ENCODE measurements at regions not wholly inside any gene's neighbourhood (a gene's known extent, or its start where the extent isn't known, plus 50 kb on each side); places are given as distances from the start of the nearest gene placed in this dataset.

DNA sequence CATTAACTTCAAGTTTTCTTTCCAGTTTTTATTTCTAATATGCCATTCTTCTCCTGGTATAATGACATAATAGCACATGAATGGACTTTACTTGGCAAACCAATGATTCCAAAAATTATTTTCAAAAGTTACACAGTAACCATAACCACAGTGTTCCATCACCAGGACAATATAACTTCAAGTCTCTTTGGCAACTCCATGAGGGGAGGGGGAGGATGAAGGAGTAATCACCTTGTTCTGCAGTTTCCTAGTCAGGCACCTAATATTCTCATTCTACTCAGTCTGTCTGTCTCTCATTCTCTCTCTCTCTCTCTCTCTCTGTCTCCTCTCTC lies 66.6 kb downstream of the BTG1 start:
- Mint-ChIP-seq H3K4me3 (ENCODE audit: unreplicated experiment) (no peak overlapping the region), H3K27me3 (ENCODE audit: low read depth) (no peaks in the 10 kb centered on the region), H3K27ac (ENCODE audit: unreplicated experiment) (peak overlapping the region; percentile 92), H3K9me3 (ENCODE audit: low read depth) (no peaks in the 10 kb centered on the region), H3K4me1 (ENCODE audit: low read depth) (peaks cover 78% of the 10 kb centered on the region), H3K36me3 (ENCODE audit: low read depth) (no peaks in the 10 kb centered on the region)
- no peak for DNase-seq (ENCODE audit: low spot score)
- TF ChIP-seq, protein P1, sequence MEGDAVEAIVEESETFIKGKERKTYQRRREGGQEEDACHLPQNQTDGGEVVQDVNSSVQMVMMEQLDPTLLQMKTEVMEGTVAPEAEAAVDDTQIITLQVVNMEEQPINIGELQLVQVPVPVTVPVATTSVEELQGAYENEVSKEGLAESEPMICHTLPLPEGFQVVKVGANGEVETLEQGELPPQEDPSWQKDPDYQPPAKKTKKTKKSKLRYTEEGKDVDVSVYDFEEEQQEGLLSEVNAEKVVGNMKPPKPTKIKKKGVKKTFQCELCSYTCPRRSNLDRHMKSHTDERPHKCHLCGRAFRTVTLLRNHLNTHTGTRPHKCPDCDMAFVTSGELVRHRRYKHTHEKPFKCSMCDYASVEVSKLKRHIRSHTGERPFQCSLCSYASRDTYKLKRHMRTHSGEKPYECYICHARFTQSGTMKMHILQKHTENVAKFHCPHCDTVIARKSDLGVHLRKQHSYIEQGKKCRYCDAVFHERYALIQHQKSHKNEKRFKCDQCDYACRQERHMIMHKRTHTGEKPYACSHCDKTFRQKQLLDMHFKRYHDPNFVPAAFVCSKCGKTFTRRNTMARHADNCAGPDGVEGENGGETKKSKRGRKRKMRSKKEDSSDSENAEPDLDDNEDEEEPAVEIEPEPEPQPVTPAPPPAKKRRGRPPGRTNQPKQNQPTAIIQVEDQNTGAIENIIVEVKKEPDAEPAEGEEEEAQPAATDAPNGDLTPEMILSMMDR (IDR thresholded peaks at IDR 0.05): no peak

DNA sequence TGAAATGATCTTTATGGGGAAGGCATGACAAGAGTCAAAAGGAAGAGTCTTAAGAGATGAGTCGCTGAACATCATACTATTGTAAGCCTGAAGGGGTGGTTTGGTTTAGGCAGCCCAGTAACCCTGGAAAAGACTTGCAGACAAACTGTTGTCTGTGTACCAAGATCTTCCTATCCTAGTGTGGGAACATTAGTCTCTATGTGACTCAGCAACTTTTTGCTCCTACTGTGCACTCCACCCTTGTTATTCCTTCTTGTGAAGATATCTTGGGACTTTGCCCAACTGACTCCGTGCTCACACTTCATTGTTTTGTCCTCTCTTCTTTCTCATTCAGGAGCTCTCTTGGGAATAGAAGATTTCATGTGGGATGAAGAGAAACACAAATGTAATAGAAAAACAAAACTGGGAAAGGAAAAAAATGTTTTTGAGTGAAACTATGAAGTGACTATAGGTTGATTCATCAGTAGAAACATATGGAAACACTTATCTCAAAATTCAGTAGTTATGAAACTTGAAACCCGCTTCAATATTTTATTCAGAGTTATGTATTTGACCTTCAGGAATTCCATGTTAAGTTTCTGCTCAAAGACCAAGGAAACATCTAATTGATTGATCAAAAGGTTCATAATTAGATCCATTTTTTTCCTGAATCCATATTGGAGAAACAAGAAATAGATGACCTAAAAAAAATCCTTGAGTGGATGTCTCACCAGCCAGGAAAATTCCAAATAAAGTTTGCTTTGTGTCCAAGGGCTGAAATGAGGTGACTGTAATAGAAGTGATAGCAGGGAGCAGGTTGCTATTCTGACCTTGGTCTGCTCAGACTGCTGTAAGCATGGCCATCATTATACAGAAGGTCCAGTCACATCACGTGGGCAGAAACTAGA lies 67.2 kb downstream of the BTG1 start:
- Mint-ChIP-seq H3K4me1 (ENCODE audit: low read depth) (peaks cover 78% of the 10 kb centered on the region), H3K27ac (ENCODE audit: unreplicated experiment) (peak overlapping the region; percentile 92), H3K4me3 (ENCODE audit: unreplicated experiment) (no peak overlapping the region)

DNA sequence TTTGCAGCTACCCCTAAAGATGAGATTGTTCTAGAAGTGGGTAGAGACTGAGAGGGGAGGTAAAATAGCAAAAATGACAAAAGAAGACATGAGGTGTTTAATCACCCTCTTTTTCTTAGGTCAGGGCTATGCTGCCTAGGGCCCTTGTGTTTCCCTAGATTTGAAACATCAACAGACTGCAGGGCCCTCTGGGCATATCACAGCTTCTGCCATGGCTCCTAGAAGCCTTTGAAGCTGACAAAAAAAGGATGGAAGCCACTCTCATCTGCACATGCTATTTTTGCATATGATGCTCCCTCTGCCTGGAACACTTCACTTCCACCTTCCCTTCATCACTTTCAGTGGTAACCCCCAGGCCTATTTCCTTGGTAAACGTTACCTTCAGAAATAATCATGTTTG lies 68.1 kb downstream of the BTG1 start:
- Mint-ChIP-seq H3K27ac (ENCODE audit: unreplicated experiment) (peak overlapping the region; percentile 92), H3K4me3 (ENCODE audit: unreplicated experiment) (no peak overlapping the region), H3K36me3 (ENCODE audit: low read depth) (no peaks in the 10 kb centered on the region), H3K27me3 (ENCODE audit: low read depth) (no peaks in the 10 kb centered on the region), H3K9me3 (ENCODE audit: low read depth) (no peaks in the 10 kb centered on the region), H3K4me1 (ENCODE audit: low read depth) (peaks cover 77% of the 10 kb centered on the region)
- TF ChIP-seq, protein P1 (IDR thresholded peaks at IDR 0.05): no peak
- DNase-seq (ENCODE audit: low spot score): no peak

More for the DNA sequence above, 67.2 kb downstream of the BTG1 start:
- DNase-seq (ENCODE audit: low spot score): no peak
- TF ChIP-seq, protein P1 (IDR thresholded peaks at IDR 0.05): no peak
- H3K36me3 Mint-ChIP-seq (ENCODE audit: low read depth): no peaks in the 10 kb centered on the region
- no peaks in the 10 kb centered on the region for H3K27me3 Mint-ChIP-seq (ENCODE audit: low read depth)
- H3K9me3 Mint-ChIP-seq (ENCODE audit: low read depth): no peaks in the 10 kb centered on the region

DNA sequence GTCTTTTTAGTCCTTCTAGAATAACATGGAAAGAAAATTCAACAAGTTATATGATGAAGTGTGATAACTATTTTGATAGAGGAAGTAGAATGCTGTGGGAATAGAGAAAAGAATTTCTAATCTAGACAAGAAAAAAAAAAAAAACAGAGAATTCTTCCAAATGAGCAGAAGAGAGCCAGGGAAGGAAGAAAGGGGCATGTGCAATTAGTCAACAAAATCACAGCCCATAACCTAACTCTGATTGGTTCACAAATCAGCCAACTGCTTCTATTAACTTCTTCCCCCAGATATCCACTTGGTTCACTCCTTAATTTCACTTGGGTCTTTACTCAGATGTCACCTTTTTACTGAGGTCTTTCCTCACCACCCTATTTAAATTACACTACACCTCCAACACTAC lies 69.5 kb downstream of the BTG1 start:
- H3K27me3 Mint-ChIP-seq (ENCODE audit: low read depth): no peaks in the 10 kb centered on the region
- no peaks in the 10 kb centered on the region for H3K36me3 Mint-ChIP-seq (ENCODE audit: low read depth)
- TF ChIP-seq, protein P1 (IDR thresholded peaks at IDR 0.05): no peak
- H3K4me3 Mint-ChIP-seq (ENCODE audit: unreplicated experiment): no peak overlapping the region
- DNase-seq (ENCODE audit: low spot score): no peak
- H3K9me3 Mint-ChIP-seq (ENCODE audit: low read depth): no peaks in the 10 kb centered on the region
- H3K4me1 Mint-ChIP-seq (ENCODE audit: low read depth): peaks cover 67% of the 10 kb centered on the region
- H3K27ac Mint-ChIP-seq (ENCODE audit: unreplicated experiment): peak overlapping the region; percentile 94

DNA sequence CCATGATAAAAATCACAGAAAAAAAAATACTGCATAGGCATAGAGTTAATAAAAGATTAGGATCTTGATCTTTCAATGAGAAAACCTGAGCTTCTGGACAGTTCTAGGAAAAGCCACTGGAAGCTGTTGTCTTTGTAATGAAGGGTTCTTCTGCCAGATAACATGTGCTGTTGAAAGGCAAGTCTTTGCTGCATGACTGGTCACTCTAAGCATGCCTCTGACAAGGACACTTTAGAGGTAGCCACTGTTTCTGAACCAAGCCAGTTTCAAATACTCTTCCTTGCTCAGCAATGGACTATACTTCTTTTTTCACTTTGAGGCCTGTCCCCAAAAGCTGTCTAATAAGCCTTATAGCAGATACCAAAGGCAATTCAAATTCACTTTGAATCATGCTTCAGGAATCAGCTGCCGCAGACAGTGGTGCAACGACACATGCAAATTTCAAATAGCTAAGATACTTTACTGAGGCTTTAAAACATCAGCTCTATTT lies 70.2 kb downstream of the BTG1 start:
- Mint-ChIP-seq H3K9me3 (ENCODE audit: low read depth) (no peaks in the 10 kb centered on the region), H3K27ac (ENCODE audit: unreplicated experiment) (peak overlapping the region; percentile 94), H3K4me1 (ENCODE audit: low read depth) (peaks cover 62% of the 10 kb centered on the region), H3K4me3 (ENCODE audit: unreplicated experiment) (no peak overlapping the region), H3K27me3 (ENCODE audit: low read depth) (no peaks in the 10 kb centered on the region), H3K36me3 (ENCODE audit: low read depth) (no peaks in the 10 kb centered on the region)
- no peak for DNase-seq (ENCODE audit: low spot score)
- TF ChIP-seq, protein P1 (IDR thresholded peaks at IDR 0.05): no peak
